ENCODE measurements at regions not wholly inside any gene's neighbourhood (a gene's known extent, or its start where the extent isn't known, plus 50 kb on each side); places are given as distances from the start of the nearest gene placed in this dataset.

DNA sequence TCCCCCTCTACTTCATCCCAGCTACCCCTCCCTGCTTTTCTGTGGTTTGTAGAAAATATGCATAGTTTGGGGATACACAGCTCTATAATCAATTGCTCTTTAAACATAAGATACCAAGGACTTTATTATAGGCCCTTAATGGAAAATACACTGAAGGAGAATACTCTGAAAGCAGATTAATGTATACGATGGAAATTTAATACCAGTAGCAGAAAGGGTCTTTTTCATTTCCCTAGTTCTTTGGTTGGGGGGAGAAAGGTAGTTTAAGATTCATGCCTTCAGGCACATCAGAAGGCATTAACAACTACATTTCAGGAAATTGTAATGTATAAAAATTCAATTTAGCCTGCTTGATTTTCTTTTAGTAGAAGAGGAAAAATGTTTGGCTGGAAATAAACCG, 452.9 kb upstream of the ZNF608 start:
- peak overlapping the region; percentile 76 for H3K4me2 ChIP-seq
- Mint-ChIP-seq H3K27ac (peak overlapping the region; percentile 70), H3K36me3 (no peaks in the 10 kb centered on the region), H3K27me3 (ENCODE audit: insufficient read depth, low read depth) (peaks cover 2% of the 10 kb centered on the region), H3K9me3 (no peaks in the 10 kb centered on the region), H3K4me3 (peak overlapping the region; percentile 5), H3K4me1 (peaks cover 86% of the 10 kb centered on the region)
- peaks cover 66% of the 10 kb centered on the region for H3K4me1 ChIP-seq
- H4K20me1 ChIP-seq (ENCODE audit: low read depth): no peaks in the 10 kb centered on the region
- H3K27ac ChIP-seq: no peak overlapping the region
- no peak for TF ChIP-seq EZH2 (IDR thresholded peaks at IDR 0.05)
- TF ChIP-seq, protein P1, sequence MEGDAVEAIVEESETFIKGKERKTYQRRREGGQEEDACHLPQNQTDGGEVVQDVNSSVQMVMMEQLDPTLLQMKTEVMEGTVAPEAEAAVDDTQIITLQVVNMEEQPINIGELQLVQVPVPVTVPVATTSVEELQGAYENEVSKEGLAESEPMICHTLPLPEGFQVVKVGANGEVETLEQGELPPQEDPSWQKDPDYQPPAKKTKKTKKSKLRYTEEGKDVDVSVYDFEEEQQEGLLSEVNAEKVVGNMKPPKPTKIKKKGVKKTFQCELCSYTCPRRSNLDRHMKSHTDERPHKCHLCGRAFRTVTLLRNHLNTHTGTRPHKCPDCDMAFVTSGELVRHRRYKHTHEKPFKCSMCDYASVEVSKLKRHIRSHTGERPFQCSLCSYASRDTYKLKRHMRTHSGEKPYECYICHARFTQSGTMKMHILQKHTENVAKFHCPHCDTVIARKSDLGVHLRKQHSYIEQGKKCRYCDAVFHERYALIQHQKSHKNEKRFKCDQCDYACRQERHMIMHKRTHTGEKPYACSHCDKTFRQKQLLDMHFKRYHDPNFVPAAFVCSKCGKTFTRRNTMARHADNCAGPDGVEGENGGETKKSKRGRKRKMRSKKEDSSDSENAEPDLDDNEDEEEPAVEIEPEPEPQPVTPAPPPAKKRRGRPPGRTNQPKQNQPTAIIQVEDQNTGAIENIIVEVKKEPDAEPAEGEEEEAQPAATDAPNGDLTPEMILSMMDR (IDR thresholded peaks at IDR 0.05): no peak
- no peak for TF ChIP-seq EZH2phosphoT487 (IDR thresholded peaks at IDR 0.05)
- no peak overlapping the region for H3K4me3 ChIP-seq
- H3K9ac ChIP-seq: no peak overlapping the region
- no peaks in the 10 kb centered on the region for H3K9me3 ChIP-seq (ENCODE audit: low read depth)
- no peaks in the 10 kb centered on the region for H3K27me3 ChIP-seq
- peaks cover 47% of the 10 kb centered on the region for H3F3A ChIP-seq (ENCODE audit: low read depth)
- no peaks in the 10 kb centered on the region for H3K79me2 ChIP-seq (ENCODE audit: low read depth)
- H2AFZ ChIP-seq (replicated peaks): no peak overlapping the region
- no peaks in the 10 kb centered on the region for H3K36me3 ChIP-seq
- no peak for DNase-seq (ENCODE audit: low spot score)

DNA sequence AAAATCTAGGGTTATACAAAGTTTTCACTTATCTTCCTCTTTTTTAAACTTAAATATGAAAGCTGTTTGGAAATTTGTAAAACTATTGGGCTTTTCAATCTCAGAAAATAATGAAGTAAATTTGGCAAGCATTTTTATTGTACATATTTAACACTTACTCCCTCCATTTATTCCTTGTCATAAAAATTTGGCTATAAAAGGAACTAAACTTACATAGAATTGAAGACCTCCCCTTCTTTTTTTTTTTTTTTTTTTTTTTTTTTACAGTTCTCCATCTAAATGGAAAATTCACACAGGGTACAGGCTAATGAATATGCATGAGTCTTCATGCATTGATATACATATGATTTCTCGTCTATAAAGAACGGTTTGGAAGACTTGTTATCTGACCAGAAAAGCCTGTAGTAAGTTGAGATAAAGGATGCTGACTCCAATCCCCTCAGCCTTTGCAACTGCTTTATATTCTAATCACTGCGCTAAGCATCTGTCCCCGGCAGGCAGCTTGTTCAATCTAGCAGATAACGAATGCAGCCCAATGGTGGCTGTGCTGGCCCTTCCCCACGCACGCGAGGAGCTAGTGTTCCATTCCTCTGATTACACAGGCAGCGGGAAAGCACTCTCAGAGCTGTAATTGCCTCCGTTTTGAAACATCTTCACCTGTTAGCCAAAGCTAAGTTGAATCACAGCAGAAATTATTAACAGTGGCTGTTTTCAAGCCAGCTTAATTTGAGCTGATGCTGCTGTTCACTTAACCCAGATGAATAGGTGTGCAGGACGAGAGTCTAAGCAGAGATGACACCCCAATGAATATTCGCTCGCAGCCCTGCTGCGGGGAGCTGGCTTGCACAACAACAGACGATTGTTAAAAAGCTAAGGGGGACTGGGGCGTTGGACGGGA, 453.8 kb upstream of the ZNF608 start:
- peak overlapping the region; percentile 61 for H3K27ac ChIP-seq
- peaks cover 47% of the 10 kb centered on the region for H3F3A ChIP-seq (ENCODE audit: low read depth)
- peak overlapping the region; percentile 23 for H3K4me3 ChIP-seq
- no peaks in the 10 kb centered on the region for H3K36me3 Mint-ChIP-seq
- H3K4me1 ChIP-seq: peaks cover 62% of the 10 kb centered on the region
- no peak overlapping the region for H3K9ac ChIP-seq
- peak overlapping the region; percentile 84 for H3K4me3 Mint-ChIP-seq
- peak overlapping the region; percentile 89 for H2AFZ ChIP-seq (replicated peaks)
- TF ChIP-seq EZH2 (IDR thresholded peaks at IDR 0.05): no peak
- TF ChIP-seq, protein P1 (IDR thresholded peaks at IDR 0.05): no peak
- TF ChIP-seq EZH2phosphoT487 (IDR thresholded peaks at IDR 0.05): no peak
- H3K27me3 Mint-ChIP-seq (ENCODE audit: insufficient read depth, low read depth): no peaks in the 10 kb centered on the region
- H3K79me2 ChIP-seq (ENCODE audit: low read depth): no peaks in the 10 kb centered on the region
- peak overlapping the region; percentile 98 for H3K27ac Mint-ChIP-seq
- H4K20me1 ChIP-seq (ENCODE audit: low read depth): no peaks in the 10 kb centered on the region
- DNase-seq (ENCODE audit: low spot score): peak; percentile 78
- H3K9me3 ChIP-seq (ENCODE audit: low read depth): no peaks in the 10 kb centered on the region
- H3K4me2 ChIP-seq: peak overlapping the region; percentile 76
- H3K27me3 ChIP-seq: no peaks in the 10 kb centered on the region
- peaks cover 78% of the 10 kb centered on the region for H3K4me1 Mint-ChIP-seq
- H3K36me3 ChIP-seq: no peaks in the 10 kb centered on the region
- no peaks in the 10 kb centered on the region for H3K9me3 Mint-ChIP-seq

- H3K4me1 ChIP-seq: peaks cover 56% of the 10 kb centered on the region
- H3K9ac ChIP-seq: no peak overlapping the region
Measured at GRCh38 chr5:125200866-125201373, 454.5 kb upstream of the ZNF608 start.

More at GRCh38 chr5:125200866-125201373, 454.5 kb upstream of the ZNF608 start:
- H3K4me3 Mint-ChIP-seq: peak overlapping the region; percentile 84
- no peaks in the 10 kb centered on the region for H3K27me3 Mint-ChIP-seq (ENCODE audit: insufficient read depth, low read depth)
- Histone ChIP-seq H3K4me3 (peak overlapping the region; percentile 23), H3K27ac (peak overlapping the region; percentile 61), H3K79me2 (ENCODE audit: low read depth) (no peaks in the 10 kb centered on the region), H4K20me1 (ENCODE audit: low read depth) (no peaks in the 10 kb centered on the region), H3K9me3 (ENCODE audit: low read depth) (no peaks in the 10 kb centered on the region), H3K36me3 (no peaks in the 10 kb centered on the region), H3K4me2 (peak overlapping the region; percentile 76), H3K27me3 (no peaks in the 10 kb centered on the region), H2AFZ (replicated peaks) (peak overlapping the region; percentile 89), H3F3A (ENCODE audit: low read depth) (peaks cover 47% of the 10 kb centered on the region)
- peaks cover under 1% of the 10 kb centered on the region for H3K9me3 Mint-ChIP-seq
- TF ChIP-seq, protein P1 (IDR thresholded peaks at IDR 0.05): no peak
- TF ChIP-seq EZH2 (IDR thresholded peaks at IDR 0.05) (no peak), EZH2phosphoT487 (IDR thresholded peaks at IDR 0.05) (no peak)
- H3K4me1 Mint-ChIP-seq: peaks cover 77% of the 10 kb centered on the region
- no peaks in the 10 kb centered on the region for H3K36me3 Mint-ChIP-seq
- H3K27ac Mint-ChIP-seq: peak overlapping the region; percentile 98
- no peak for DNase-seq (ENCODE audit: low spot score)
